Prostate gland (tissue), 2 donors: ENCODE measurements at regions not wholly inside any gene's neighbourhood (a gene's known extent, or its start where the extent isn't known, plus 50 kb on each side); places are given as distances from the start of the nearest gene placed in this dataset.

ENCODE experiments used
- DNase-seq: peaks from one replicate; pipeline ENCODE4 v3.0.0-alpha.2; 2019; ENCODE audit warnings: low spot score
- H3K27ac ChIP-seq, 2 donors: fragments of 200-600 bp; sonication (generic); 2 replicates each; pipeline ENCODE4 v1.5.1; 2017 to 2019
- H3K27me3 ChIP-seq: fragments of 200-600 bp; sonication (generic); replicated peaks from 2 replicates; pipeline ENCODE4 v1.5.1; 2019; ENCODE audit not compliant: insufficient read depth
- H3K36me3 ChIP-seq, 2 donors: fragments of 200-600 bp; sonication (generic); 1 replicate in 1 of 2; 2 replicates in 1 of 2; pipeline versions ENCODE4 v1.5.1 to v1.8.1; 2017 to 2019
- H3K4me1 ChIP-seq: fragments of 200-600 bp; sonication (generic); replicated peaks from 2 replicates; pipeline ENCODE4 v1.5.1; 2019
- H3K4me3 ChIP-seq, 2 donors: fragments of 200-600 bp; sonication (generic); 2 replicates each; pipeline ENCODE4 v1.5.1; 2017 to 2019
- H3K9me3 ChIP-seq: fragments of 200-600 bp; sonication (generic); 2 replicates; pipeline ENCODE4 v1.5.1; 2017
- POLR2A ChIP-seq: fragments of 450-650 bp; IDR thresholded peaks from one replicate; pipeline ENCODE4 v1.6.1; 2016; ENCODE audit warnings: antibody characterized with exemption, mild to moderate bottlenecking
- POLR2AphosphoS5 ChIP-seq: sonication (generic); formaldehyde crosslinking; IDR thresholded peaks from one replicate; pipeline ENCODE4 v1.6.1; 2017; ENCODE audit warnings: antibody characterized with exemption
- WGBS: methylation state at CpG from one replicate; pipeline ENCODE4 v1.1.5; 2018; 5-methylcytosine and 5-hydroxymethylcytosine counted together
- intact Hi-C: fragments of 100-400 bp; cut with DNase I; formaldehyde crosslinking; loops from one replicate; pipeline ENCODE4 v1.14.2; 2022
- TF ChIP-seq, protein P1 (sequence below), 4 experiments: fragments of 200-600 bp in 2 of 4; fragments of 450-650 bp in 2 of 4; sonication (generic) in 2 of 4; IDR thresholded peaks; 1 replicate in 3 of 4; 2 replicates in 1 of 4; pipeline ENCODE4 v1.5.1; 2016 to 2019; ENCODE audit warnings: antibody characterized with exemption in 4 of 4, mild to moderate bottlenecking in 2 of 4, moderate library complexity in 2 of 4

DNA sequence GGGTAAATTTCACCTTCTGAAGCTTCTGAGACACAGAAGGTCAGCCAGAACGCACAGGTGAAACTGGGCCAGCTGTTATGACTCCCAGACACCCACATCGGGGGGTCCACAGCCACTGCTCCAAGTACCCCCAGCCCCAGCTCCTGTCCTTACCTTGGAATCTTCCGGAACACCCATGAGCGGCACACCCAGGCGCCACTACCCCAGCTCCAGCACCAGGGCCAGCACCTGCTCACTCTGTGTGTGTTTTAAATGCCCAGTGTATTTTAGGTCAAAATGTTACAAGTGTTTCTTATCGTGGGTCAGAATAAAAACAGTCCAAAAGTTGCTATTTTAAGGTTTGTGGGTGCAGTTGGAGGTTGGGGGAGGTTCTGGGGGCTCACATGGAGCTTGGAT lies 116.3 kb downstream of the RMI2 start:
- intact Hi-C loops, result no loop called here
- WGBS, result 88% methylated on average over 6 of the region's 6 CpGs

DNA sequence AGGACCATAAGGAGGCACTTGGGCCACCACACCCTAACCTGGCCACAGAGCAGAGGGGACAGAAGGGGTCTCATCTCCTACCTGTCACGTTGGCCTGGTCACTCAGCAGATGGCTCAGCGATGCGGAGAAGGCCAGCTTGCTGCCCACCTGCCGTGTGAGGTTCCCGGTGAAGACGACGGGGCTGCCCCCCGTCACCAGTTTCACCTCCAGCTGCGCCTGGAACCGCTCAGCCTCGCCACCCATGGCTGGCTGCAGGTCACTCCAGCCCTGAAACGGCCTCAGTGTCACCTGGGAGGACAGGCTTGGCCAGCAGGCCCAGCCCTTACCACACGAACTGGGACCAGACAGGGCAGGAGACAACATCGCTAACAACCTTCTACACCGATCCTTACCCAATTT lies 116.8 kb downstream of the RMI2 start:
- H3K4me1 ChIP-seq, result no peaks in the 10 kb centered on the region
- H3K4me3 ChIP-seq, result no peak overlapping the region
- TF ChIP-seq, protein P1, sequence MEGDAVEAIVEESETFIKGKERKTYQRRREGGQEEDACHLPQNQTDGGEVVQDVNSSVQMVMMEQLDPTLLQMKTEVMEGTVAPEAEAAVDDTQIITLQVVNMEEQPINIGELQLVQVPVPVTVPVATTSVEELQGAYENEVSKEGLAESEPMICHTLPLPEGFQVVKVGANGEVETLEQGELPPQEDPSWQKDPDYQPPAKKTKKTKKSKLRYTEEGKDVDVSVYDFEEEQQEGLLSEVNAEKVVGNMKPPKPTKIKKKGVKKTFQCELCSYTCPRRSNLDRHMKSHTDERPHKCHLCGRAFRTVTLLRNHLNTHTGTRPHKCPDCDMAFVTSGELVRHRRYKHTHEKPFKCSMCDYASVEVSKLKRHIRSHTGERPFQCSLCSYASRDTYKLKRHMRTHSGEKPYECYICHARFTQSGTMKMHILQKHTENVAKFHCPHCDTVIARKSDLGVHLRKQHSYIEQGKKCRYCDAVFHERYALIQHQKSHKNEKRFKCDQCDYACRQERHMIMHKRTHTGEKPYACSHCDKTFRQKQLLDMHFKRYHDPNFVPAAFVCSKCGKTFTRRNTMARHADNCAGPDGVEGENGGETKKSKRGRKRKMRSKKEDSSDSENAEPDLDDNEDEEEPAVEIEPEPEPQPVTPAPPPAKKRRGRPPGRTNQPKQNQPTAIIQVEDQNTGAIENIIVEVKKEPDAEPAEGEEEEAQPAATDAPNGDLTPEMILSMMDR (IDR thresholded peaks at IDR 0.05), result no peak
- TF ChIP-seq POLR2AphosphoS5 (no peak), POLR2A (no peak)
- WGBS, result 93% methylated on average over 15 of the region's 15 CpGs
- intact Hi-C loops, result no loop called here
- H3K27ac ChIP-seq, result no peak overlapping the region
- DNase-seq, result no peak
- H3K27me3 ChIP-seq, result no peaks in the 10 kb centered on the region
- H3K36me3 ChIP-seq, result no peaks in the 10 kb centered on the region
- H3K9me3 ChIP-seq, result no peaks in the 10 kb centered on the region

More for the DNA sequence above, 116.3 kb downstream of the RMI2 start:
- H3K4me3 ChIP-seq, result no peak overlapping the region
- H3K27ac ChIP-seq, result no peak overlapping the region
- TF ChIP-seq, protein P1 (IDR thresholded peaks at IDR 0.05), result no peak
- TF ChIP-seq POLR2A, result no peak
- TF ChIP-seq POLR2AphosphoS5, result no peak
- no peaks in the 10 kb centered on the region for H3K27me3 ChIP-seq
- H3K4me1 ChIP-seq, result no peaks in the 10 kb centered on the region
- no peak for DNase-seq
- H3K36me3 ChIP-seq, result no peaks in the 10 kb centered on the region
- H3K9me3 ChIP-seq, result no peaks in the 10 kb centered on the region

DNA sequence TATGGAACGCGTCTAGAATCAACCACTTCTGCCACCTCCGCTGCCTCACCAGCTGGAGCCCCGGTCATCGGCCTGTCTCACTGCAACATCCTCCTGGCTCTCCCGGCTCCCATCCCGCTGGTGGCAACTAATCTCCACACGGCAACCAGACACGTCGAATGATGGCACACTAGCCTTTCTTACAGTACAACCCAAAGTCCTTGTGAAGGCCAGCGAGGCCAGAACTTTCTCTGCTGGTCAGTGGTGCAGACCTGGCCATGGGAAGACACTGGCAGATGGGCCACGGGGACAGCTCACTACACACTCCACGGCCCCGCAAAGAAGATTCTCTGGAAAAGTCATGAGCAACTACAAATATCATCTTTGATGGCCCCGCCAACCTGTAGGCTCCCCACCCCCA lies 117.6 kb downstream of the RMI2 start:
- WGBS, result 94% methylated on average over 15 of the region's 15 CpGs
- Histone ChIP-seq H3K4me1 (no peaks in the 10 kb centered on the region), H3K4me3 (no peak overlapping the region), H3K36me3 (no peaks in the 10 kb centered on the region), H3K27ac (no peak overlapping the region), H3K27me3 (no peaks in the 10 kb centered on the region), H3K9me3 (no peaks in the 10 kb centered on the region)
- intact Hi-C loops, result no loop called here
- DNase-seq, result no peak
- TF ChIP-seq POLR2A (no peak), POLR2AphosphoS5 (no peak)
- TF ChIP-seq, protein P1 (IDR thresholded peaks at IDR 0.05), result no peak

DNA sequence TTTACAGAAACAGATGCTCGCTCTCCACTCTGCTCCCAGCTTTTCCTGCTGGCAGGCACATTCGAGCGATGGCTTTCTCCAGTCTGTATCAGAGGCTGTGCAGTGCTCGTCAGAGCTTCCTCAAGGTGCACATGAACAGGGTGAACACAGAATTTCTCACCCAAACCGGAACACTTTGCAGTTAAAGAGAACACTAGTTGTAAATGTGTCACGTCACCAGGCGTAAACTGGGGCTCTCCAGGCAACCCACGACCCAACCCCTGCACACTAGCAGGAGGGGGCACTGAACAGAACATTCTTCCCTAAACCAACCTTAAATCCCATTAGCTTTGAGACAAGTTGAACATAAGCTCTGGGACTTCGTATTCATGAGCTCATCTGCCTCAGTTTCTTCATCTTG lies 119.0 kb downstream of the RMI2 start:
- intact Hi-C loops, result no loop called here
- 62% methylated on average over 9 of the region's 9 CpGs for WGBS

DNA sequence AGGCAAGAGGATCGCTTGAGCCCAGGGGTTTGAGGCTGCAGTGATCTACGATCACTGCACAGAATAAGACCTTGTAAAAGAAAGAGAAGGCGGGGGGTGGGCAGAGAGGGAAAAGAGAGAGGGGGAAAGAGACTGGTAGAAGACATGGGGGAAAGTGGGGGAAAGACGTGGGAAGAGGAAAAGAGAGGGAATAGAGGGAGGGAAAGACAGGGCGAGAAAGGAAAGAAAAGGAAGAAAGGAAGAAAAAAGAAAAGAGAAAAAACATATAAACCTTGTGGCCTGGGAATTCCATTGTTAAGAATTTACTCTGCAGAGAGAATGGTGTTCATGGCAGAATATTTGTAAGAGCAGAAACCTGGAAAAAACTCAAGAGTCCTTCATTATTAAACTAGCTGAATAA lies 120.4 kb downstream of the RMI2 start:
- 67% methylated on average over 4 of the region's 5 CpGs for WGBS
- no peaks in the 10 kb centered on the region for H3K27me3 ChIP-seq
- H3K9me3 ChIP-seq, result no peaks in the 10 kb centered on the region
- TF ChIP-seq POLR2AphosphoS5, result no peak
- TF ChIP-seq, protein P1 (IDR thresholded peaks at IDR 0.05), result no peak
- TF ChIP-seq POLR2A, result no peak
- intact Hi-C loops, result no loop called here
- no peaks in the 10 kb centered on the region for H3K36me3 ChIP-seq
- no peaks in the 10 kb centered on the region for H3K4me1 ChIP-seq
- no peak overlapping the region for H3K4me3 ChIP-seq
- H3K27ac ChIP-seq, result no peak overlapping the region
- DNase-seq, result no peak

More for the DNA sequence above, 119.0 kb downstream of the RMI2 start:
- Histone ChIP-seq H3K27ac (no peak overlapping the region), H3K4me3 (no peak overlapping the region), H3K4me1 (no peaks in the 10 kb centered on the region), H3K9me3 (no peaks in the 10 kb centered on the region), H3K27me3 (no peaks in the 10 kb centered on the region), H3K36me3 (no peaks in the 10 kb centered on the region)
- DNase-seq, result no peak
- TF ChIP-seq, protein P1 (IDR thresholded peaks at IDR 0.05), result no peak
- TF ChIP-seq POLR2A, result no peak
- no peak for TF ChIP-seq POLR2AphosphoS5
